Mesendoderm (in vitro differentiated cells): ENCODE measurements at regions not wholly inside any gene's neighbourhood (a gene's known extent, or its start where the extent isn't known, plus 50 kb on each side); places are given as distances from the start of the nearest gene placed in this dataset.

Source experiments
- DNase-seq: peaks from one replicate; pipeline ENCODE4 v3.0.0; 2013
- H2AK5ac ChIP-seq: 2 replicates; pipeline ENCODE4 v1.6.1; 2013; ENCODE audit warnings: low read length, inconsistent platforms
- H2BK120ac ChIP-seq: 2 replicates; pipeline ENCODE4 v1.6.1; 2013; ENCODE audit warnings: low read depth, mild to moderate bottlenecking, low read length, moderate library complexity, mixed read lengths
- H2BK15ac ChIP-seq: replicated peaks from 2 replicates; pipeline ENCODE4 v1.6.1; 2013; ENCODE audit warnings: low read depth, mild to moderate bottlenecking, moderate library complexity
- H2BK5ac ChIP-seq: 2 replicates; pipeline ENCODE4 v1.6.1; 2013; ENCODE audit warnings: low read length, inconsistent platforms
- H3K18ac ChIP-seq: 2 replicates; pipeline ENCODE4 v1.6.1; 2013; ENCODE audit warnings: mild to moderate bottlenecking, low read length, mixed read lengths
- H3K23ac ChIP-seq: one replicate; pipeline ENCODE4 v1.6.1; 2013; ENCODE audit warnings: low read length
- H3K27ac ChIP-seq: 2 replicates; pipeline ENCODE4 v1.5.1; 2013; ENCODE audit warnings: low read depth, mild to moderate bottlenecking, inconsistent platforms, low read length, moderate library complexity
- H3K27me3 ChIP-seq: 2 replicates; pipeline ENCODE4 v1.6.1; 2013; ENCODE audit warnings: low read length, control low read depth, mild to moderate bottlenecking, inconsistent platforms; ENCODE audit not compliant: insufficient read depth, poor library complexity
- H3K36me3 ChIP-seq: 2 replicates; pipeline ENCODE4 v1.6.1; 2013; ENCODE audit warnings: low read length, inconsistent platforms; ENCODE audit not compliant: control insufficient read depth, insufficient read depth
- H3K4ac ChIP-seq: one replicate; pipeline ENCODE4 v1.6.1; 2013; ENCODE audit warnings: low read depth, mild to moderate bottlenecking, low read length, moderate library complexity
- H3K4me1 ChIP-seq: 2 replicates; pipeline ENCODE4 v1.6.1; 2013; ENCODE audit warnings: low read depth, low read length, inconsistent platforms; ENCODE audit not compliant: control insufficient read depth
- H3K4me2 ChIP-seq: 2 replicates; pipeline ENCODE4 v1.6.1; 2013; ENCODE audit warnings: low read length
- H3K4me3 ChIP-seq: 2 replicates; pipeline ENCODE4 v1.5.1; 2013; ENCODE audit warnings: mild to moderate bottlenecking, low read length
- H3K56ac ChIP-seq: one replicate; pipeline ENCODE4 v1.6.1; 2013; ENCODE audit warnings: low read length
- H3K79me1 ChIP-seq: 2 replicates; pipeline ENCODE4 v1.6.1; 2013; ENCODE audit warnings: low read length, inconsistent platforms
- H3K79me2 ChIP-seq: 2 replicates; pipeline ENCODE4 v1.6.1; 2013; ENCODE audit warnings: mild to moderate bottlenecking, low read length; ENCODE audit not compliant: control insufficient read depth, insufficient read depth
- H3K9ac ChIP-seq: 2 replicates; pipeline ENCODE4 v1.6.1; 2013; ENCODE audit warnings: low read length, inconsistent platforms
- H4K5ac ChIP-seq: one replicate; pipeline ENCODE4 v1.6.1; 2013; ENCODE audit warnings: low read length
- H4K8ac ChIP-seq: one replicate; pipeline ENCODE4 v1.6.1; 2013; ENCODE audit warnings: low read depth, mild to moderate bottlenecking, control low read depth, low read length, moderate library complexity
- WGBS: extraction: QIAGEN DNeasy Blood & Tissue Kit; methylation state at CpG from one replicate; pipeline ENCODE4 v1.1.7; 2013; ENCODE audit warnings: low lambda C conversion rate, missing lambda C conversion rate; ENCODE audit not compliant: insufficient coverage; ENCODE audit errors: extremely low coverage; 5-methylcytosine and 5-hydroxymethylcytosine counted together

DNA sequence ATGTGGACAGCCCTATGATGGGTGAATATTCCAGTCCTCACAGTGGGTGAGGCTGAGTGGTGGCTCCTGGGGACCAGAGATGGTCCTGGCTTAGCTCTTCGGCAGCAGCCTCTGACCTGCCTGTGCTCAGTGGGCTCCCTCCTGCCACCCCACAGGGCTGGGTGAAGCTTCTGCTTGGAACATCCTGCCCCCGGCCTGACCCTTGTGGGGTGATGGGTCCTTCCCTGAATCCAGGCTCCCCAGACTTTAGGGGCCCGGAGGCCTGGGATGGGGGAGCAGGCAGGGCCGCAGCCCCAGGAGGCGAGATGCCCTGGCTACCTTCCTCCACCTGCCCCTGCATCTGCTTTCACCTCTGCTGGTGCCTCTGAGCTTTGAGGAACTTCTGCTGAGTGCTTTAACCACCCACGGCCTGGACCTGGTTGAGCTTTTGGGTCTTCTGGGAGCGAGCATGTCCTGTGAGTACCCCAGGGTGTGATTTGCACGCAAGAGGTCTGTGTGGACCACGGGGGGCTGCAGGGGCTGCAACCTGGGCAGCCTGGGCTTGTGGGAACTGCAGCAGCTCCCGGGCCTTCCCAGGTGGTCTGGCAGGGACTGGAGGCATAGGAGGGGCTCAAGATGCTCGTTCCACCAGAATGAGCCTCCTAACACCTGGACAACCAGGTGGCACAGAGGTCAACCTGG lies 159.5 kb downstream of the KIF26A start:
- H3K79me2 ChIP-seq, result no peaks in the 10 kb centered on the region
- no peaks in the 10 kb centered on the region for H3K27me3 ChIP-seq
- no peaks in the 10 kb centered on the region for H3K79me1 ChIP-seq
- WGBS, result no CpG with 5 or more reads among the region's 11 CpGs
- H3K23ac ChIP-seq, result no peak overlapping the region
- H2BK15ac ChIP-seq, result no peak overlapping the region
- H3K9ac ChIP-seq, result no peak overlapping the region
- no peak overlapping the region for H3K4ac ChIP-seq
- no peak overlapping the region for H3K4me2 ChIP-seq
- no peaks in the 10 kb centered on the region for H3K4me1 ChIP-seq
- H2AK5ac ChIP-seq, result no peak overlapping the region
- no peak overlapping the region for H3K4me3 ChIP-seq
- H3K27ac ChIP-seq, result no peak overlapping the region
- H2BK5ac ChIP-seq, result no peak overlapping the region
- H3K36me3 ChIP-seq, result no peaks in the 10 kb centered on the region
- H3K56ac ChIP-seq, result no peak overlapping the region
- H2BK120ac ChIP-seq, result no peak overlapping the region
- H3K18ac ChIP-seq, result no peak overlapping the region
- no peak overlapping the region for H4K5ac ChIP-seq
- H4K8ac ChIP-seq, result no peak overlapping the region
- no peak for DNase-seq

DNA sequence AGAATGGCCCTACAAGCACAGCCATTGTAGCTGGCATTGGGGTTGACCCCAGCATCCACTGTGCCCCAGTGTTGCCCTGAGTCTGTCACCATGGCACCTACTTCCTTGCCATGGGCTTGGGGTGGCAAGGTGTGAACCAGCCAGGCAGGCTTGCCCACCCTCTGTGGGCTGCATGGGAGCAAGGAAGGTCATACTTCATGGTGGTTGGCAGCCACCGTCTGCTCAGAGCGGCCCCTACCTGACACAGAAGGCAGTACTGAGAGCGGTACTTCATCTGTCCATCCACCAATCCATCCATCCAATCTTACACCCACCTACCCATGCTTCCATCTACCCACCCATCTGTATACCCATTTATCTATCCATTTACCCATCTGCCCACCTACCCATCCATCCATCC lies 160.1 kb downstream of the KIF26A start:
- Histone ChIP-seq H3K79me1 (no peaks in the 10 kb centered on the region), H3K4me3 (no peak overlapping the region)

DNA sequence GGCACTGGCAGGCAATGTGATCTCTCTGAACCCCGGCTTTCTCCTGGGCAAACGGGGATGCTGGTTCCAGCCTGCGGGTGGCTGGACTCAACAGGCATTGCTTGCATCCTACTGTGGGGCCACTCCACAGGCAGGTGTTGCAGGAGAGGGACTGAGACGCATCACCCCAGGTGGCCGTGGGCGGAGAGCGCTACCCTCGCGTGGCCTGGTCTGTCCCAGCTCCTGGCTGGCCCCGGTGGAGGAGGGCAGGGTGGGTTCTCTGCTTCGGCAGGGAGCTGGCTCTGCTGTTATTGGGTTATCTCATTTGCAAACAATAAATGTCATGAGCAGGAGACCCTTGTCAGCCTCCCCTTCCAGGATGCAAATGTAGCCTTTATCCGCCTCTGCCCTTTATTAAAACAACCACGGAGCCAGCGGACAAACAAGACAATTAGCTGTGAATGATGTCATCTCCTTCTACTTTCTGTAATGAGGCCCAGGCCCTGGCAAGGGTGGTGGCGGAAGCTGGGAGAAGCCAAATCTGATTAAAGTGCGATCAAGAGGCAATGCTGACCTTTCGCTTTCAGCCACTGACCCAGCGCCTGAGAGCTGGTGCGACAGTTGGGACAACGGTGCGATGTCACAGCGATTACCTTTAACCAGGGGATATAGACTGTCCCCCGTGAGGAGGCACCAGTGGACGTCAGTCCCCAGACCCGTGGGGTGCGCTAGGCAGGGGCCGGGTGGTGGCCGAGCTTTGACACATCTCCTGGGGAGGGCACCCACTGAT lies 161.8 kb downstream of the KIF26A start:
- H3K4me1 ChIP-seq, result no peaks in the 10 kb centered on the region
- no peak overlapping the region for H2BK120ac ChIP-seq
- H3K27ac ChIP-seq, result no peak overlapping the region
- no peak overlapping the region for H4K8ac ChIP-seq
- H3K79me1 ChIP-seq, result no peaks in the 10 kb centered on the region
- H3K9ac ChIP-seq, result no peak overlapping the region
- H2BK5ac ChIP-seq, result no peak overlapping the region
- H3K56ac ChIP-seq, result no peak overlapping the region
- no peak overlapping the region for H2BK15ac ChIP-seq
- H3K27me3 ChIP-seq, result no peaks in the 10 kb centered on the region
- no peak overlapping the region for H3K18ac ChIP-seq
- no peak overlapping the region for H3K4me2 ChIP-seq
- no peaks in the 10 kb centered on the region for H3K36me3 ChIP-seq
- no peak overlapping the region for H2AK5ac ChIP-seq
- no peak overlapping the region for H3K4me3 ChIP-seq
- no peaks in the 10 kb centered on the region for H3K79me2 ChIP-seq
- H3K23ac ChIP-seq, result no peak overlapping the region
- DNase-seq, result peak; percentile 13
- no CpG with 5 or more reads among the region's 28 CpGs for WGBS
- no peak overlapping the region for H4K5ac ChIP-seq
- H3K4ac ChIP-seq, result no peak overlapping the region

More for the DNA sequence above, 160.1 kb downstream of the KIF26A start:
- H3K36me3 ChIP-seq, result no peaks in the 10 kb centered on the region
- no peaks in the 10 kb centered on the region for H3K27me3 ChIP-seq
- no peak overlapping the region for H3K18ac ChIP-seq
- no CpG with 5 or more reads among the region's 3 CpGs for WGBS
- no peak overlapping the region for H2BK120ac ChIP-seq
- no peak overlapping the region for H2BK5ac ChIP-seq
- H2BK15ac ChIP-seq, result no peak overlapping the region
- no peak overlapping the region for H4K8ac ChIP-seq
- H3K4me1 ChIP-seq, result no peaks in the 10 kb centered on the region
- H3K27ac ChIP-seq, result no peak overlapping the region
- H3K23ac ChIP-seq, result no peak overlapping the region
- H3K4me2 ChIP-seq, result no peak overlapping the region
- no peaks in the 10 kb centered on the region for H3K79me2 ChIP-seq
- no peak overlapping the region for H3K56ac ChIP-seq
- no peak for DNase-seq
- no peak overlapping the region for H4K5ac ChIP-seq
- H2AK5ac ChIP-seq, result no peak overlapping the region
- no peak overlapping the region for H3K4ac ChIP-seq
- H3K9ac ChIP-seq, result no peak overlapping the region

DNA sequence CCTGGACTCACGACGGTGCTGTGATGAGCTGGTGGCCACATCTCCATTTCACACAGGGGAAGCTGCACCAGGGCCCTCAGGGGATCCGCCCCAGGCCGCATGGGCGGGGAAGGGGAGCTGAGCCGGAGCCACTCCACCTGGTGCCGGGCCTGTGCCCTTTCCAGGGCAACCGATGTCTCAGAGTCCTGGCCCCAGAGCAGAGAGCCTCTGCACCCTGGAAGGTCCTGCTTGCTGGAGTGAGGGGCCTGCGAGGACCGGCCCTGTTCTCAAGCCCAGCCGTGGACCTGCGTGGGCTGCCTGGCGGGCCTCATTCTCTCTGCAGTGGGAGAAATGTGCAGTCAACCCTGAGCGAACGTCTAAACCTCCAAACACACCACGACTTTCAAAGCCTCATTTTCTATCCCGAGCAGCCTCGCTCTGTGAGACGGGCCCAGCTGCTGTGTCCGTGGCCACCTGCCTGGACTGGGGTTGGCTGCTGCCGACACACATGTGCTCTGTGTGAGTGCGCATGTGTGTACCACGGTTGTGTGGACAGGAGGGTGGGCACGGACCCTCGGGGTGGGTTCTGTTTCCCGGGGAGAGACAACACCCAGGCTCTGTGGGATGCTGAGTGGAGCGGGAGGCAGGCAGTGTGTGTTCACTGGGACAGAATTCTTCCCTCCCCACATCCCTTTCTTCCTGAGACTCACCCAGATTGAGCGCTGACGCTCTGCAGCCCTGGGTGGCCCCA lies 163.5 kb downstream of the KIF26A start:
- no peak overlapping the region for H3K4me3 ChIP-seq
- no peak overlapping the region for H2BK120ac ChIP-seq
- no peaks in the 10 kb centered on the region for H3K79me2 ChIP-seq
- H3K27me3 ChIP-seq, result no peaks in the 10 kb centered on the region
- H4K8ac ChIP-seq, result no peak overlapping the region
- H3K18ac ChIP-seq, result no peak overlapping the region
- no CpG with 5 or more reads among the region's 29 CpGs for WGBS
- H3K36me3 ChIP-seq, result no peaks in the 10 kb centered on the region
- H3K9ac ChIP-seq, result no peak overlapping the region
- DNase-seq, result no peak
- no peak overlapping the region for H2BK15ac ChIP-seq
- no peak overlapping the region for H2BK5ac ChIP-seq
- no peaks in the 10 kb centered on the region for H3K4me1 ChIP-seq
- no peak overlapping the region for H3K4me2 ChIP-seq
- H3K56ac ChIP-seq, result no peak overlapping the region
- no peak overlapping the region for H4K5ac ChIP-seq
- H3K79me1 ChIP-seq, result no peaks in the 10 kb centered on the region
- no peak overlapping the region for H3K27ac ChIP-seq
- H2AK5ac ChIP-seq, result no peak overlapping the region
- no peak overlapping the region for H3K4ac ChIP-seq
- H3K23ac ChIP-seq, result no peak overlapping the region

GRCh38 chr14:104302794-104303405 lies 164.5 kb downstream of the KIF26A start:
- Histone ChIP-seq H3K23ac (no peak overlapping the region), H3K79me1 (no peaks in the 10 kb centered on the region), H3K4me2 (no peak overlapping the region), H3K4me1 (no peaks in the 10 kb centered on the region), H4K5ac (no peak overlapping the region), H3K4me3 (no peak overlapping the region), H2BK5ac (no peak overlapping the region), H3K27me3 (no peaks in the 10 kb centered on the region), H3K56ac (no peak overlapping the region), H4K8ac (no peak overlapping the region), H2BK120ac (no peak overlapping the region), H3K4ac (no peak overlapping the region), H3K79me2 (no peaks in the 10 kb centered on the region), H3K9ac (no peak overlapping the region), H2BK15ac (no peak overlapping the region), H3K27ac (no peak overlapping the region), H3K36me3 (no peaks in the 10 kb centered on the region), H2AK5ac (no peak overlapping the region), H3K18ac (no peak overlapping the region)
- peak; percentile 15 for DNase-seq
- WGBS, result no CpG with 5 or more reads among the region's 16 CpGs
